ENCODE measurements at regions not wholly inside any gene's neighbourhood (a gene's known extent, or its start where the extent isn't known, plus 50 kb on each side); places are given as distances from the start of the nearest gene placed in this dataset.
"Not testable (repeated sequence)": the region's sequence is repeated elsewhere in the genome, so short reads cannot be mapped to it uniquely, and the experiment has no call there.

GRCh38 chr15:84401891-84402840, 166.6 kb downstream of the GOLGA6L4 start:
- in situ Hi-C loops (cut with HindIII; ENCODE audit: low pct_unique_long_range_greater_than_20kb, low sequenced_read_pairs); DNase-seq (ENCODE audit: low read depth): not testable (repeated sequence)

GRCh38 chr15:84402856-84403608, 167.5 kb downstream of the GOLGA6L4 start:
- DNase-seq (ENCODE audit: low read depth), result no peak
- in situ Hi-C loops (cut with HindIII; ENCODE audit: low pct_unique_long_range_greater_than_20kb, low sequenced_read_pairs), result no loop called here

- in situ Hi-C loops (cut with HindIII; ENCODE audit: low pct_unique_long_range_greater_than_20kb, low sequenced_read_pairs); DNase-seq (ENCODE audit: low read depth): not testable (repeated sequence)
These were observed 173.8 kb downstream of the GOLGA6L4 start for GRCh38 chr15:84409357-84409756.

GRCh38 chr15:84421513-84422181, 179.2 kb upstream of the ZSCAN2 start:
- DNase-seq (ENCODE audit: low read depth); in situ Hi-C loops (cut with HindIII; ENCODE audit: low pct_unique_long_range_greater_than_20kb, low sequenced_read_pairs): not testable (repeated sequence)

DNA sequence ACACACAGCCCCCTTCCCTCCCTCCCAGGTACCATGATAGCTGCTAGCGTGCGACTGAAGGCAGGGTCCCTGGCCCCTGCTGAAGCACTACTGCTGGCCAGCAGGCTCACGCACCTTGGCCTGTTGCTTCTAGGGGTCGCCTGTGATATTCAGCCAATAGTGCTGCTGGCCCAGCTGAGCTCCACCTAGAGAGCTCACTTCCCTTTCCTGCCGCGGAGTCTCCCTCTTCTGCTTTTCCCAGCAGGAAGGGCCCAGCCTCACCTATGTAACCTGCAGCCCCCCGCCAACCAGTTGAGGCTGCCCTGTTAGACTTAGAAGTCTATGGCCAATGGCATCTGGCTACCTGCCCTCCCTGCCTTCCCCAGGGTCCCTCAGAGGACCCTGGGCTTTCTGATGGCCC, 175.5 kb upstream of the ZSCAN2 start:
- in situ Hi-C loops (cut with HindIII; ENCODE audit: low pct_unique_long_range_greater_than_20kb, low sequenced_read_pairs); DNase-seq (ENCODE audit: low read depth): not testable (repeated sequence)

- DNase-seq (ENCODE audit: low read depth); in situ Hi-C loops (cut with HindIII; ENCODE audit: low pct_unique_long_range_greater_than_20kb, low sequenced_read_pairs): not testable (repeated sequence)
These were observed 127.4 kb upstream of the ZSCAN2 start for GRCh38 chr15:84473305-84473877.

GRCh38 chr15:84476364-84477033, 124.3 kb upstream of the ZSCAN2 start:
- in situ Hi-C loops (cut with HindIII; ENCODE audit: low pct_unique_long_range_greater_than_20kb, low sequenced_read_pairs), result not testable (repeated sequence)

GRCh38 chr15:84477550-84477949, 123.3 kb upstream of the ZSCAN2 start:
- in situ Hi-C loops (cut with HindIII; ENCODE audit: low pct_unique_long_range_greater_than_20kb, low sequenced_read_pairs); DNase-seq (ENCODE audit: low read depth): not testable (repeated sequence)

More at GRCh38 chr15:84476364-84477033, 124.3 kb upstream of the ZSCAN2 start:
- not testable (repeated sequence) for DNase-seq (ENCODE audit: low read depth)

GRCh38 chr15:84480174-84480681, 120.6 kb upstream of the ZSCAN2 start:
- in situ Hi-C loops (cut with HindIII; ENCODE audit: low pct_unique_long_range_greater_than_20kb, low sequenced_read_pairs); DNase-seq (ENCODE audit: low read depth): not testable (repeated sequence)

DNA sequence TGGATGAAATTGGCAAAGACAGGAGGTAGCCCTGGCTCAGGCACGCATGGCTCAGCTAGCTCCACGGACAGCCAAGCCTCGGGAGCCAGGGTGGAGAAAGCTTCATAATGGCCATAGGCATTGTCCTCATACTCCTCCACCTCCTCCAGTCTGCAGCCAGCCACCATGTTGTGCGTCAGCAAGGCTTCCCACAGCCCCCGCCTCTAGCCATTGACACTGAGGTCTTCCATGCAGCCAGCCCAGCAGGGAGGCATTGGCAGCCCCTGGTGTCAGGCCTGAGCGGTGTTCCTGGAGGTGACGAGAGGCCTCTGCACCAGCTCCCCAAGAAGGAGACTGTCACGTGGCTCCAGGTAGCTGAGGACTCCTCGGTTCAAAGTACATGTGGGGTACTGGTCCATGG, 117.0 kb upstream of the ZSCAN2 start:
- DNase-seq (ENCODE audit: low read depth); in situ Hi-C loops (cut with HindIII; ENCODE audit: low pct_unique_long_range_greater_than_20kb, low sequenced_read_pairs): not testable (repeated sequence)

DNA sequence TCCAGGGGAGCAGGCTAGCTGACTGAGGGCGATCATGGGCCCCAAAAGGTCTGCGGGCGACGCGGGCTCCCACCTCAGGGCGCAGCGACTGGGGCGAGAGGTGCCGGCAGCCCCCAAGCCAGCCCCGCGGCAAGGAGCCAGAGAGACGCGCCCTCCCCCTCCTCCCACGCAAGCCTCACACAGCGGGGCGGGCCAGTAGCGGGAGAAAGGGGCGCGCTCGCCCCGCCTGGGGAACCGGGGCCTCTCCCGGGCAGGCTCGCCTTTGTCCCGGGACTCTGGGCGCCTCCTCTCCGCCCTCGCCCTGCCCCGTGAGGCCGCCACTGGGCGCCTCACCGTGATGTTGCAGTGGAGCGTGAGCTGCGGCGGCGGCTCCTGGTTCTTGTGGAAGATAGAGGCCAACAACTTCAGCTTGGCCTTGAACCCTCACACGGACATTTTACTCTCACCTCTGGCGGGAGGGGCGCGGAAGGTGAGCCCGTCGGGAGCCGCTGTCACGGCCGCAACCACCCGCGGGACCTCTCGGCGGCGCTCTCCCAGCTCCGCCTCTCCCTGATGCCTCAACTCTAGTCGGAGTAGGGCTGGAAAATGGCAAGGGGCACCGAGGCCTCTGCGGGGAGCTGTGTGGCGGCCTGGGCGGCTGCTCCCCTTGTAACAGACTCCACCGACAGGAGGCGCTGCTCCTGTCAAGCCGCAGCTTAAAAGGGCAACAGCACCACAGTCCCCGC, 100.5 kb upstream of the ZSCAN2 start:
- DNase-seq (ENCODE audit: low read depth); in situ Hi-C loops (cut with HindIII; ENCODE audit: low pct_unique_long_range_greater_than_20kb, low sequenced_read_pairs): not testable (repeated sequence)

GRCh38 chr15:84503101-84503500, 97.7 kb upstream of the ZSCAN2 start:
- DNase-seq (ENCODE audit: low read depth); in situ Hi-C loops (cut with HindIII; ENCODE audit: low pct_unique_long_range_greater_than_20kb, low sequenced_read_pairs): not testable (repeated sequence)

DNA sequence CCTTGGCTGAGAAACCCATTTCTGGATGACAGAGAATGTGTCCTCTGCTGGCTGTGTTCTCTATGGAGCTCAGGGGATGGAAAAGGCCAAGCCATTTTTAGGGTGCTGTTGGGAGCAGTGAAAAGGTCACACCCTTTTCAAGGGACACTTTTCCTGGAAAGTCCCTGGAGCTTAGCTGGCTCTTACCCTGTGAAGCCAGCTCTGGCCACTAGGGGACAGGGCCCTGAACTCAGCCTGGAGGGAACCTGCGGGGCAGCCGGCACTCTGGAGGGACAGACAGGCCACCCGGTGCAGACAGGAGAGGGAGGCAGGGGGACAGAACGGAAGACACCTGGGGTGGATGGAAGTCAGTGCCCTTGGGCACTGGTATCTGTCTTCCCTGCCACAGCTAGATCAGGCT, 95.3 kb upstream of the ZSCAN2 start:
- in situ Hi-C loops (cut with HindIII; ENCODE audit: low pct_unique_long_range_greater_than_20kb, low sequenced_read_pairs); DNase-seq (ENCODE audit: low read depth): not testable (repeated sequence)

DNA sequence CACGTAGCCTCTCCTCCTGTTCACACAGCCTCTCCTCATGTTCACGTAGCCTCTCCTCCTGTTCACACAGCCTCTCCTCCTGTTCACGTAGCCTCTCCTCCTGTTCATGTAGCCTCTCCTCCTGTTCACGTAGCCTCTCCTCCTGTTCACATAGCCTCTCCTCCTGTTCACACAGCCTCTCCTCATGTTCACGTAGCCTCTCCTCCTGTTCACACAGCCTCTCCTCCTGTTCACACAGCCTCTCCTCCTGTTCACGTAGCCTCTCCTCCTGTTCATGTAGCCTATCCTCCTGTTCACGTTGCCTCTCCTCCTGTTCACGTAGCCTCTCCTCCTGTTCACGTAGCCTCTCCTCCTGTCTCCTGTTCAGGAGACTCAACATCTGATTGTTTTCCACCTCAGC, 88.5 kb upstream of the ZSCAN2 start:
- DNase-seq (ENCODE audit: low read depth); in situ Hi-C loops (cut with HindIII; ENCODE audit: low pct_unique_long_range_greater_than_20kb, low sequenced_read_pairs): not testable (repeated sequence)

GRCh38 chr15:84516773-84517172, 84.0 kb upstream of the ZSCAN2 start:
- DNase-seq (ENCODE audit: low read depth); in situ Hi-C loops (cut with HindIII; ENCODE audit: low pct_unique_long_range_greater_than_20kb, low sequenced_read_pairs): not testable (repeated sequence)

GRCh38 chr15:84525491-84526344, 75.1 kb upstream of the ZSCAN2 start:
- in situ Hi-C loops (cut with HindIII; ENCODE audit: low pct_unique_long_range_greater_than_20kb, low sequenced_read_pairs), result not testable (repeated sequence)

More at GRCh38 chr15:84525491-84526344, 75.1 kb upstream of the ZSCAN2 start:
- not testable (repeated sequence) for DNase-seq (ENCODE audit: low read depth)

Measured in Caki2 (cell line).